Esophagus squamous epithelium (tissue), 4 donors: ENCODE measurements at regions not wholly inside any gene's neighbourhood (a gene's known extent, or its start where the extent isn't known, plus 50 kb on each side); places are given as distances from the start of the nearest gene placed in this dataset.

ENCODE experiments used
- POLR2A ChIP-seq, 4 donors: fragments of 450-650 bp; IDR thresholded peaks; one replicate each; pipeline ENCODE4 v1.6.1; 2017; ENCODE audit warnings: antibody characterized with exemption in 4 of 4, mild to moderate bottlenecking in 4 of 4, moderate library complexity in 3 of 4
- TF ChIP-seq, protein P1 (sequence below), 6 experiments: fragments of 450-650 bp in 4 of 6; fragments of 200-600 bp in 2 of 6; sonication (generic) in 2 of 6; IDR thresholded peaks; one replicate each; pipeline ENCODE4 v1.5.1; 2016 to 2019; ENCODE audit warnings: antibody characterized with exemption in 6 of 6, mild to moderate bottlenecking in 4 of 6, moderate library complexity in 4 of 6

DNA sequence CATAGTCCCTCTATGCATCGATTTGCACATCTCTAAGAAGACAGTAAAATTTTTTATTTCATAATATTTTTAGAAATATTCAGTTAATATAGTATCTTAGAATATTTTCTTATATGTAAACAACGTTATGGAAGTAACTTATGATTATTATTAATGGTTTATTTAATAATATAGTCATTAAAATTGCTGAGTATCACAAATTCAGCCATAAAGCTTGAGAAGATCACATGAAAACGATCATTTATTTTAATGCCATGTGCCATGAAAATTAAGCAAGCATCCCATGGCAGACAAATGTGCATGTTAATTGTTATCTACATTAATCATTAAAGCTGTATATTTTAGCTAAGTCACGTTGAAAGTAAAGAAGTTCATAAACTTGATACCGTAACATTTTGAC lies 907.1 kb downstream of the KCNT2 start:
- TF ChIP-seq, protein P1, sequence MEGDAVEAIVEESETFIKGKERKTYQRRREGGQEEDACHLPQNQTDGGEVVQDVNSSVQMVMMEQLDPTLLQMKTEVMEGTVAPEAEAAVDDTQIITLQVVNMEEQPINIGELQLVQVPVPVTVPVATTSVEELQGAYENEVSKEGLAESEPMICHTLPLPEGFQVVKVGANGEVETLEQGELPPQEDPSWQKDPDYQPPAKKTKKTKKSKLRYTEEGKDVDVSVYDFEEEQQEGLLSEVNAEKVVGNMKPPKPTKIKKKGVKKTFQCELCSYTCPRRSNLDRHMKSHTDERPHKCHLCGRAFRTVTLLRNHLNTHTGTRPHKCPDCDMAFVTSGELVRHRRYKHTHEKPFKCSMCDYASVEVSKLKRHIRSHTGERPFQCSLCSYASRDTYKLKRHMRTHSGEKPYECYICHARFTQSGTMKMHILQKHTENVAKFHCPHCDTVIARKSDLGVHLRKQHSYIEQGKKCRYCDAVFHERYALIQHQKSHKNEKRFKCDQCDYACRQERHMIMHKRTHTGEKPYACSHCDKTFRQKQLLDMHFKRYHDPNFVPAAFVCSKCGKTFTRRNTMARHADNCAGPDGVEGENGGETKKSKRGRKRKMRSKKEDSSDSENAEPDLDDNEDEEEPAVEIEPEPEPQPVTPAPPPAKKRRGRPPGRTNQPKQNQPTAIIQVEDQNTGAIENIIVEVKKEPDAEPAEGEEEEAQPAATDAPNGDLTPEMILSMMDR (IDR thresholded peaks at IDR 0.05): no peak
- TF ChIP-seq POLR2A (IDR thresholded peaks at IDR 0.05): no peak
